ENCODE measurements at regions not wholly inside any gene's neighbourhood (a gene's known extent, or its start where the extent isn't known, plus 50 kb on each side); places are given as distances from the start of the nearest gene placed in this dataset.

- DNase-seq, result no peak
Measured at GRCh38 chr1:173424143-173424542, 53.0 kb upstream of the PRDX6 start.

- no peak for DNase-seq
Measured at GRCh38 chr1:173424782-173425407, 52.2 kb upstream of the PRDX6 start.

GRCh38 chr1:173426057-173426456 lies 51.1 kb upstream of the PRDX6 start:
- no peak for DNase-seq

DNA sequence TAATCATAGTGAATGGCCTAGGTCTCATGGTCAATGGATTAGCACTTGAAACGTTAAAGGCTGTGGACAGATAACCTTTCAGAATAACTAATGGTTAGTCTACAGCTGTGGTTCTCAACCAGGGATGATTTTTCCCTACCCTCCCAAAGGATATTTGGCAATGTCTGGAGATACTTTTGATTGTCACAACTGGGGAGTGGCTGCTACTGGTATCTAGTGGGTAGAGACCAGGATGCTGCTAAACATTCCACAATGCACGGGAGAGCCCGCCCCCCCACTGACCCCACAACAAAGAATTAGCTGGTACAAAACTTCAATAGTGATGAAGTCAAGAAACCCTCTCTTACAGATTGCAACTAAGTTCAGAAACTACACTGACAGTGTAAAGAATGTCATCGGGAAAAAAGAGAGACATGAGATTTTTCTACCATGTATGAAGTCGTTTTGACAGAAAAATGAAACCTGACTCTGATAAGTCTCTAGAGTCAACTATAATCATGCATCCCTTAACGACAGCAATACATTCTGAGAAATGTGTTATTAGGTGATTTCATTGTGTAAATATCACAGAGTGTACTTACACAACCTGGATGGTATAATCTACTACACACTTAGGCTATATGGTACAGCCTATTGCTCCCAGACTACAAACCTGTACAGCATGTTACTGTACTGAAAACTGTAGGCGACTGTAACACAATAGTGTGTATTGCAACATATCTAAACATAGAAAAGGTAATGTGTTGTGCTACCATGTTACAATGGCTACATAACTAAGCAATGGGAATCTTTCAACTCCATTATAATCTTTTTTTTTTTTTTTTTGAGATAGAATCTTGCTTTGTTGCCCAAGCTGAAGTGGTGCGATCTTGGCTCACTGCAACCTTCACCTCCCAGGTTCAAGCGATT lies 49.7 kb upstream of the PRDX6 start:
- no peak for DNase-seq
